NCI-H1048 (cell line): ENCODE measurements at regions not wholly inside any gene's neighbourhood (a gene's known extent, or its start where the extent isn't known, plus 50 kb on each side); places are given as distances from the start of the nearest gene placed in this dataset.

ENCODE experiments used
- DNase-seq: peaks from one replicate; lab custom pipeline; 2025; lab: John Stamatoyannopoulos, UW

DNA sequence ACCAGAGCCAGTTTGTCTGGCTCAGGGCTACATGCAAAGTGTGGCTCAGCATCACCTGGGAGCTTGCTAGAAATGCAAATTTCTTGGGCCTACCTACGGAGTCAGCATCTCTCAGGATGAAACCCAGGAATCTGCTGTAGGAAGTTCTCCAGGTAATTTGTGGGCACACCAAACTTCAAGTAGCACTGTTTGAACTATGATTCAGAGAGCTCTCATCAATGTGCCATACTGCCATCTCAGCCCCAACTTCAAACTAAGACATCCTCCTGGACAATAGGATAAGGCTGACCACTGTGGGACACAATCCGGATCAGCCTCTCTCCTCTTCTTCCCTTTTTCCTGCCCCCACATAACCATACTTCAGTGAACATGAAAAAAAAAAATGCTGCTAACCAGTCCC is 374.5 kb downstream of the METTL15 start:
- DNase-seq: no peak

DNA sequence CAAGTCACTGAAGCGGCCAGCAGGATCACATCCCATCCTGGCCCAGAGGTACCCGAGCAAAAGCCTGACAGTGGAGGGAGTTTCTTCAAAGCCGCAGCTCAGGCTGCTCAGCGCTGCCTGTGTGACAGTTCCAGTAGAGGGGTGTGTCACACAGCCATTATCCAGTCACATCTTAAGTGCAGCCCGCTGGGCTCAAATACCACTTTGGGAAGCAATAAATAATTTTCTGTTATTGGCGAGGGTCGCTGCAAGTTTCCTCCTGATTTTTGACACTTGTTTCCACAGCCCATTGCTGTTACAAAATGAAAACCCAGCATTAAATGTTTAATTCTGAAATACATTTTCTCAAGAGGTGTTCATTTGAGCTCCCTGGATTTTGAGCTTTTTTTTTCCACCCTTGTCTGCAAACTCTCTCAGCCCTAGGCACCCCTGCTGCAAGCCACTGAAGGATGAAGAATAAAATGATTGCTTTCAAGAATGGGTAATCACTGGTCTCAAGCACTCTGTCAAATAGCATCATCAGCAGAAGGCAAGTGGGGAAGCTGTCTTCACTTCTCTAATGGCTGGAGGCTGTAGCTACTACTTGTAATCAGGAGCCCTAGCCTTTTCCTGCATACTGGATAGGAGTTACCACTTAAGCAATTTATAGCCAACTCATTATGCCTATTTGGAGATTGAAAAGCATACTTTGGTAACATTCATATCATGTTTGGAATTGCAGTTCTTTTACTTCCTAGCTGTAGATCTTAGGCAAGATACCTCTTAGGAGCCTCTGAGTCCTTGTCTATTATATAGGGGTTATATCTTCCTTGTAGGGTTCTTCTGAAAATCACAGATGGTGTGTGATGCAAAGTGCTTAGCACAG is 373.7 kb downstream of the METTL15 start:
- no peak for DNase-seq

DNA sequence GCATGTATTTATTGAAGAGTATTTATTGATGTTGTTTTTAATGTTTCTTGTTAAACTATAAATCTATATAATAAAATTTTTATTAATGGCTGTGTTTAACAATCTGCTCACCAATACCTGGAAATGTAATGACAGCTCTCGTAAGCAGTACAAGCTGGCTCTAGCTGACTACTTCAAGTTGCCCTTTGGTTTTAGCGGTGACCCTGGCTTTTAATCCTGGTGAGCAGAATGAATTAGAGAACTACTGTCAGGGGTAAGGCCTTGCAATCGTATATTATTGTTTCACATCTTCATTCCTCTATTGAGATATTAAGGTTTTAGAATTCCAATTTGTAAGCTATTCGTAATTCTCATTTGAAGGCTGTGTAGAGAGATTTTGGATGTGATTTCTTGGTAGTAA is 372.2 kb downstream of the METTL15 start:
- no peak for DNase-seq

DNA sequence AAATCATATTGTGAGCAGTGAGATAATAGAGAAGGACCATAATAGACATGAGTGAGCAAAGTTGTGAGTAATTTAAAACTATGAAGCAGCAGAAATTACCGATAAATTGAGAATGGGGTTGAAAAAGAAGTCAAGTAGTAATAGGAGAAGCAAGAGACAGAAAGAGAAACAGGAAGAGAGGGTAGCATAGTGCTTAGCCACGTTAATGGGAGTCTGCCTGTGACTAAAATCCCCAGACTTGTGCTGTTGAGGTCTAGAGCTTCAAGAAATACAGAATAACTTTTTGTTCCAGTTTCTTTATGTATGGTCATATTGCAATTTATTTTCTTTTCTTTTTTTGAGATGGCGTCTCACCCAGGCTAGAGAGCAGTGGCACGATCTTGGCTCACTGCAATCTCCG is 368.7 kb downstream of the METTL15 start:
- DNase-seq: no peak

DNA sequence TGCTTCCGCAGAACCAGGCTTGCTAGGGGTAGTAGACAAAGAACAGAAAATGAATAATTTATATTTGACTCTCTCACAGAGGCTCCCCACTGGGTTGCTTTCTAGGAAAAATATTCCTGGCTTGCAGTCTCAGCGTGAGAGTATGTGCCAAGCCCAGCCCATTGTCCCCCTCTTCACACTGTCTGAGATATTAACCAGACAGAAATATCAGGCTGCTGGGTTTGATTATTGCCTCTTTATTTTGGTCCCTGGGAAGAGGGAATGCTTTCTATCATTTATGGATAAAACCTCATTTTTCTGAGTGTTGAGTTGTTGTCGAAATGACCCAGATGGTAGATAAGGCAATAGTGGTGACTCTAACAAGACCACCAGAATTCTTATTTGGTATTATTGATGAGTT is 367.9 kb downstream of the METTL15 start:
- no peak for DNase-seq

GRCh38 chr11:28472904-28473303 is 364.7 kb downstream of the METTL15 start:
- DNase-seq: no peak

DNA sequence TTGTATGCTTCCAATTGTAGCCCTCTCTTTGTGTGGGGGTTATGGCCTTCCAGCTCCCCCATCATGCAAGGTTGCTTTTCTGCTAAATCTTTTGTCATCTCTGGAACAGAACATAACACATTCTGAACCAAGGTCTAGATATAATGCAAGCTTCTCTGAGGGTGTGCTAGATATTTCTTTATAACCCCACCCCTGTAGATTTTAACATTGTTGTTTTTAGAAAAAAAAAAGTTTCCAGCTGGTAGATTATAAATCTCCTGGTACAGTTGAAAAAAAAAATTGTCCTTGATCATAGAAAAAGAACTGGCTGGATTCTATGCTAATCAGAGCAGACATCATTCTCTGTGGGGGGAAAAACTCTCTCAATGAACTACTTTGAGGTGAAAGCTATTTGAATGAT is 363.3 kb downstream of the METTL15 start:
- no peak for DNase-seq

- no peak for DNase-seq
Observed at GRCh38 chr11:28470180-28470579, 362.0 kb downstream of the METTL15 start.

GRCh38 chr11:28466506-28466905 is 358.3 kb downstream of the METTL15 start:
- no peak for DNase-seq

- DNase-seq: no peak
Observed at GRCh38 chr11:28464252-28464867, 356.2 kb downstream of the METTL15 start.

DNA sequence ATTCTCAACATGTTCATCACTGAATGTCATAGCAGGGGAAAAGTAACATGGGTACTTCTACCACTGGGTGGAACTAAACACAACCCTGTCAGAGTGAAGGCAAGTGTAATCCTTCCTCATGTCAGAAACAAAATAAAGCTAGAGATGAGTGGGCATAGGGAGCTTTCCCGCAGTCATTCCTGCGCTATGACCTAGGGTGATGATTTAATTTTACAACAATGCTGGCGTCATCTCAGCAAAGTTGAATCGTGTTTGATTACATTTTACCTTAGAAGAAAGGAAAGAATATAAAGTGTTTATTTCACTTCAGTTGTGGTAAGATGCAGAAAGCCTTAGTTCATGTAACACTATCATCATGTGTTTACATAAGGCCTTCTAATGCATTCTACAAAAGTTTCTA is 355.6 kb downstream of the METTL15 start:
- no peak for DNase-seq

DNA sequence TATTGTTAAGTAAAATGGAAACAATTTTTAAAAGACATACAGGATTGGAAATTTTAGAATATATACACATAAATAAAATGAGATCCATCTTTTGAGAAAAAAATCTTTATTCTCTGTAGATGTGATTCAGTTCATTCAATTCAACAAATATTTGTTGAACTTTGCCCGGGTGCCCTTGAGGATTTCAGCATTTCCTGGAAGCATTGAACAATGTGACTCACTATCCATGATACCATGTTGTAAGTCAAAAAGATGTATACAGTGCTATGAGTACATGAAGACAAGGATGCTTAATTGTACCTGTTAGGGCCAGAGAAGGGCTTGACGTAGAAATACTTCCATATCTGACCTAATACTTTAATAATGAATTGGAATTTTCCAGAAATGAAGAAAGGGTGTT is 353.7 kb downstream of the METTL15 start:
- DNase-seq: no peak

DNA sequence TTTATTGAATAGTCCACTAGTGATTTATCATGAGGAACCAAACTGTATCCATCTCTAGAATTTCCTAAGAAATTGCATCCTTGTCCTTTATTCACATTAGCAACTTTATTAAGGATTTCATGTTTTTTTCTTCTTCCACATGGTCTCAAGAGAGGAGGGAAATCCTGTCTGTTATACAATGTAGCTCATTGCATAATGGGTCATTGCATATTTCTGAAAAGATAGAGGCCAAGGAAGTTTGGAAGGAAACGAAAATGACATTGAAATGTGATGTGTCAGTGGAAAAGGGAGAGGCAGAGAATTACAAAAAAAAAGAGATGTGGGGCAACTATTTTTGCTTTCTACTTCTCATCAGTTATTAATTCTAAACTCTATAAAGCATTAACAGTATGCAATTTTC is 353.1 kb downstream of the METTL15 start:
- no peak for DNase-seq

GRCh38 chr11:28460348-28460747 is 352.2 kb downstream of the METTL15 start:
- no peak for DNase-seq

- no peak for DNase-seq
Observed at GRCh38 chr11:28459912-28460311, 351.7 kb downstream of the METTL15 start.

- DNase-seq: no peak
Observed at GRCh38 chr11:28457481-28458065, 349.4 kb downstream of the METTL15 start.

DNA sequence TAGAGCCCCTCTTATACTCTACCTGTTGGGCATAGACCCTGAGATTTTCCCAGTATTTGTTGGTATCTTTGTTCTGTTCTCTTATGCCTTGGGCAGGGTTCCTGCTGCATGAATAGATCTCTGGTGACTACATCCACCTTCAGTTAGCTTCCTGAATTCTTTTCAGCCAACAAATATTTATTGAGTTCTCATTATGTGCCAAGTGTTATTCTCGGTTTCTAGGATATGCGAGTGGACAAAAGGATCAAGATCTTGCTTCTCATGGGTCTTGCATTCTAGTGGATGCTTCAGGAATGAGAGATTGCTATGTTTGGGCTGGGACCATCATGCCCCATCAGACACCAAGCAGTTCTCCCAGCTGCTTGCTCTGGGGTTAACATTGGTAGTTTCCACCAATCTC is 340.0 kb downstream of the METTL15 start:
- DNase-seq: no peak

- DNase-seq: no peak
Observed at GRCh38 chr11:28447226-28447625, 339.0 kb downstream of the METTL15 start.

GRCh38 chr11:28442131-28442530 is 333.9 kb downstream of the METTL15 start:
- DNase-seq: no peak

GRCh38 chr11:28439403-28439802 is 331.2 kb downstream of the METTL15 start:
- no peak for DNase-seq

DNA sequence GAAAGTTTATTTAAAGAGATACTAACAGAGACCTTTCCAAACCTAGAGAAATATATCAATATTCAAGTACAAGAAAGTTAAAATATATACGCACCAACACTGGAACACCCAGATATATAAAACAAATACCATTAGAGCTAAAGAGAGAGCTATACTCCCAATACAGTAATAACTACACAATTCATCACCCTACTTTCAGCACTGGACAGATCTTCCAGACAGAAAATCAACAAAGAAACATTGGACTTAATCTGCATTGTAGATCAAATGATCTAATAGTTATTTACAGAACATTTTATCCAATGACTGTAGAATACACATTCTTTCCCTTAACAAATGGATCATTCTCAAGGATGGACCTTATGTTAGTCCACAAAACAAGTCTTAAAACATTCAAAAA is 311.9 kb downstream of the METTL15 start:
- DNase-seq: no peak

DNA sequence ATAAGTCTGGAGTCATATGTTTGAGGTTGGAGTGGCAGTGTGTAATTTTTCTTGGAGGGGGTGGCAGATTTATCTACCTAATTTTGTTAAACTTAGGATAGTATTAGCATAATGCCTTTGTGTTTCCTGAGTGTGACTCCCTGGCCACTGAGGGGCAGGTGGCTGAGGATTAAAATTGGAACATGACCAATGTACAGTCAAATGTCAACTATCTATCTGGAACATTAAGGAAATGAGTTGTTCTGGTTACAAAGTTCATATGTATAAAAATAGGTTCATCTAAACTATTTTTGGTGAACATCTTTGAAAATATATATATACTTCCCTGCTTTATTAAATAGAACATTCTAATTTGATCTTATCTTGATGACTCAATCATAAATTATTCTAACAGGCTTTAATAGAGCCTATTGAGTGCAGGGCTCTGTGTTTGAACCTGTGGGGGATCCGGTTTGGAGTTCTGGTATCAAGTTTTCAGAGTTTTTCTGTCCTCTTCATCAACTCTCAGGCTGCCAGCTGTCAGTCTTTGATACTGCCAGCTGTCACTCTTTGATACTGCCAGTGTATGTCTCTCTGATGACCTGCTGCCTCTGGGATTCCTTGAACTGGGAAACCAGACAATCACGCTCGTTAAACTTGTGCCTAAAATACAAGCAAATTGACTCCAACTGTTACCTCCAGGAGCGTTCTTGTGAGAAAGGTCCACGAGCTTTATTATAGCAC is 309.6 kb downstream of the METTL15 start:
- no peak for DNase-seq

GRCh38 chr11:28412029-28412428 is 303.8 kb downstream of the METTL15 start:
- no peak for DNase-seq
